Natural killer cell treated with Interleukin-12 subunit alpha and Interleukin-12 subunit beta and Interleukin-15 and Interleukin-18, amount 100 ng/mL, for 72 hours (primary cell): ENCODE measurements at regions not wholly inside any gene's neighbourhood (a gene's known extent, or its start where the extent isn't known, plus 50 kb on each side); places are given as distances from the start of the nearest gene placed in this dataset.
"Not testable (repeated sequence)": the region's sequence is repeated elsewhere in the genome, so short reads cannot be mapped to it uniquely, and the experiment has no call there.

Source experiments
- ATAC-seq, 2 donors: fragments of 150-1000 bp; cut with Tn5 transposase in 1 of 2; sonication (Bioruptor Pico), chemical (Tn5 transposase) in 1 of 2; 2 replicates each; pipeline ENCODE4 v1.10.0; 2021
- DNase-seq: peaks from one replicate; pipeline ENCODE4 v3.0.0; 2022; ENCODE audit warnings: low spot score
- H3K27ac Mint-ChIP-seq, 2 donors: 1 replicate in 1 of 2; 2 replicates in 1 of 2; pipeline ENCODE4 v1.8.0; 2022; ENCODE audit warnings: mixed read lengths in 2 of 2, mild to moderate bottlenecking in 1 of 2, moderate library complexity in 1 of 2
- H3K27me3 Mint-ChIP-seq, 2 donors: 1 replicate in 1 of 2; 2 replicates in 1 of 2; pipeline ENCODE4 v1.8.0; 2022; ENCODE audit warnings: mixed read lengths in 2 of 2
- H3K36me3 Mint-ChIP-seq: one replicate; pipeline ENCODE4 v1.8.0; 2022; ENCODE audit warnings: mixed read lengths
- H3K4me1 Mint-ChIP-seq, 2 donors: 1 replicate in 1 of 2; 2 replicates in 1 of 2; pipeline ENCODE4 v1.8.0; 2022; ENCODE audit warnings: low read depth in 2 of 2, mixed read lengths in 2 of 2, mild to moderate bottlenecking in 1 of 2
- H3K4me3 Mint-ChIP-seq: one replicate; pipeline ENCODE4 v1.8.0; 2022; ENCODE audit warnings: mixed read lengths
- H3K9me3 Mint-ChIP-seq: 2 replicates; pipeline ENCODE4 v1.8.0; 2022; ENCODE audit warnings: mixed read lengths

DNA sequence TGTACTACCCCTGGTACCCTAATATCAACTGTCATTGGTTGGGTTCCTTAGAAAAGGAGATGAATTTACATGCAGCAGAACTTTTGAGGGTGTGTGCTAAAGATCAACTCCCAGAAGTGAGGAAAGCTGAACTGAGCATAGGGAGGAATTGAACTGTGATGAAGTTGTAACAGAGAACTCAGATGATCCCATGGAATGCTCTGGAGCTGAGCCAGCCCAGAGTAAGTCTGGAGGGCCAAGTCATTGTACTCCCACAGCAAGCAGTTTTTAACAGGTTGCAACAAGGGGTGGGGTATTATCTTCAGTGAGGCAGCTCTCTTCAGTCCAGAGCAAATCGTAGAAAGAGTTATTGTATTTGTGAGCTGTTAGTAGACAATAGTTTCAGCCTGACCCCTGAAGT lies 572.3 kb downstream of the PYDC2 start:
- Mint-ChIP-seq H3K4me3 (no peak overlapping the region), H3K4me1 (no peaks in the 10 kb centered on the region), H3K27me3 (no peaks in the 10 kb centered on the region), H3K9me3 (peaks cover 9% of the 10 kb centered on the region), H3K27ac (no peak overlapping the region), H3K36me3 (no peaks in the 10 kb centered on the region)
- ATAC-seq (no peak), DNase-seq (no peak)

DNA sequence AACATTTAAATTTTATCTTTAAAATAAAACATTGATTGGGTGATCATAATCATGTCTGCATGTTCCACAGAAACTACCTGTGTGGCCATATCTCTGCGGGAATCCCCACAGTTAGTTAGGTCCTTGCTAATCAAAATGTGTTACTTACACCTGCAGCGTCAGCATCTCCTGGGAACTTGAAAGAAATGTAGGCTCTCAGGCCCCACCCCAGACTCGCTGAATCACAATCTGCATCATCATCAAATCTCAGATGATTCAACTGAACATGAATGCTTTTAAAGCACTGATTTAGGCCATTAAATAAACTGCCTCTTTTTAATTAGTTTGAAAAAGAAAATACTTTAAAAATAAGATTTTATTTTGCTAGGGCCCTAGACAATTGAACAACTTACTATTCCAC lies 577.8 kb downstream of the PYDC2 start:
- no peak for DNase-seq
- H3K36me3 Mint-ChIP-seq: no peaks in the 10 kb centered on the region
- no peak overlapping the region for H3K4me3 Mint-ChIP-seq
- no peaks in the 10 kb centered on the region for H3K4me1 Mint-ChIP-seq
- H3K27ac Mint-ChIP-seq: no peak overlapping the region
- H3K9me3 Mint-ChIP-seq: peaks cover 15% of the 10 kb centered on the region
- no peaks in the 10 kb centered on the region for H3K27me3 Mint-ChIP-seq
- no peak for ATAC-seq

DNA sequence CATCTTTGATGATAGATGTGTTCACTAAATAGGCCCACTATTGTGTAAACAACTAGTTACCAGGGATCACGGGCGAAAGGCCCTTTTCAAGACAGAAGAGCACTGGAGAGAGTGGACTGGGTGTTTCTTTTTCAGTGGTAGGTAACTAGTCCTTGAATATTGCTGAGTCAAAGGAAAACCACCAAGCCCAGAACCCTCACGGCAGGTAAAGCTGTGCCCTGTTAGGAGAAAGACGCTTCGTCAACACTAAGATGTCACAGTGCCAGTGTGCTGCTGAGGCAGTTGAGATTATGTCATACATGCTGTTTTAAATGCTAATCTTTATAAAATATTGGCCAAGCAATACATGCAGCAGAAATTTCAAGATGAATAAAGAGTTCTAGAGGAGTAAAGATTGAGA lies 578.6 kb downstream of the PYDC2 start:
- DNase-seq: no peak
- Mint-ChIP-seq H3K27ac (no peak overlapping the region), H3K27me3 (no peaks in the 10 kb centered on the region)

DNA sequence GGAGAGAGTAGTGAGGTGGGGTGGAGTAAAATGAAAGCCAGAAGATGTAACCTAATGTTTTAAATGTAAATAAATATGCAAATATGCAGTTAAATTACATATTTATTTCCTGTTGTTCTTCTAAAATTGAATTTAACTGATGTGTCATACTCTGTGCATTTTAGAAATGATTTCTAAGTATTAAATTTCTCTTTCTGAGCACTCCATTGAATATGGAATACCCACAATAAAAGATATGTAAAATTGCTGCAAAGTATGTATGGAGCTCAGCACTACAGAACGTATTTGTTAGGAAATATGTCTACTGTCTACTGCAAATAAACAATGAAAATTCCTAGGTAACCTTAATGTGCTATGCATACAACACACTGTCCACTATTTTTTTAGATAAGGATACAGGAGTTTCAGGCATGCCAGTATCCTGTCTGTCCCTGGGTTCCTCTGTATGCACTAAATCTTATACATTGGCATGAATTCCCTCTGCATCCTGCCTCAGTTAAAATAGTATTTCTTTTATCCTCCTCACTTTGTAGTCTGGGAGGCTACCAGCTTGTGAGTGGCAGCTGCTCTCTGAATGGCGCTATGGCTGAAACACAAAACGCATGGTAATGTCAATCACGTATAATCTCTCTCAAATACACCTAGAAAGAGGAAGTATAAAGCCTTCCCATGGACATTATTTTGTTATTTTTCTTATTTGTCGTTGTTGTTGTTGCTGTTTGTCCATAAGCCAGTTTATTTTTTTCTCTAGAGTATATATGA lies 579.5 kb downstream of the PYDC2 start:
- Mint-ChIP-seq H3K27ac (no peak overlapping the region), H3K27me3 (no peaks in the 10 kb centered on the region)

More for the DNA sequence above, 578.6 kb downstream of the PYDC2 start:
- H3K4me3 Mint-ChIP-seq: no peak overlapping the region
- no peak for ATAC-seq
- peaks cover 15% of the 10 kb centered on the region for H3K9me3 Mint-ChIP-seq
- peaks cover under 1% of the 10 kb centered on the region for H3K36me3 Mint-ChIP-seq
- no peaks in the 10 kb centered on the region for H3K4me1 Mint-ChIP-seq

DNA sequence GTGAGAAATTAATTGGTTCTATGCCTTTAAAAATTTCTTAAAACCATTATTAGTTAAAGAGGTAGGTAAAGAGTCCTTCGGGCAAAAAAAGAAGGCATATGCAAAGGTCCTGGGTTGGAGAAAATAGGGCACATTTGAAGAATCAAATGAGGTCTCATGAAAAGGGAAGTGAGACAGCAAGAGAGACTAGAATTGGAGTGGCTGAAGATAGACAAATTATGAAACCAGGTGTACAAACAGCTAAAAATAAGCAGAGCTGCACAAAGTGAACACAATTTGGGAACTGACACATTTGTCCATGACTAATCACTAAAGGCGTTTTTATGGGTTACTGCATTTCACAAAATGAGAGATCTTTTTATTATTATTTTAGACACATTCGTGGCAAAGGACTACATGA lies 581.2 kb downstream of the PYDC2 start:
- Mint-ChIP-seq H3K27me3 (no peaks in the 10 kb centered on the region), H3K9me3 (peaks cover 18% of the 10 kb centered on the region), H3K27ac (no peak overlapping the region), H3K36me3 (peaks cover 8% of the 10 kb centered on the region), H3K4me3 (no peak overlapping the region), H3K4me1 (no peaks in the 10 kb centered on the region)
- no peak for DNase-seq
- no peak for ATAC-seq

More for the DNA sequence above, 579.5 kb downstream of the PYDC2 start:
- H3K4me3 Mint-ChIP-seq: no peak overlapping the region
- peaks cover 8% of the 10 kb centered on the region for H3K36me3 Mint-ChIP-seq
- no peak for ATAC-seq
- H3K9me3 Mint-ChIP-seq: peaks cover 23% of the 10 kb centered on the region
- no peak for DNase-seq
- no peaks in the 10 kb centered on the region for H3K4me1 Mint-ChIP-seq

DNA sequence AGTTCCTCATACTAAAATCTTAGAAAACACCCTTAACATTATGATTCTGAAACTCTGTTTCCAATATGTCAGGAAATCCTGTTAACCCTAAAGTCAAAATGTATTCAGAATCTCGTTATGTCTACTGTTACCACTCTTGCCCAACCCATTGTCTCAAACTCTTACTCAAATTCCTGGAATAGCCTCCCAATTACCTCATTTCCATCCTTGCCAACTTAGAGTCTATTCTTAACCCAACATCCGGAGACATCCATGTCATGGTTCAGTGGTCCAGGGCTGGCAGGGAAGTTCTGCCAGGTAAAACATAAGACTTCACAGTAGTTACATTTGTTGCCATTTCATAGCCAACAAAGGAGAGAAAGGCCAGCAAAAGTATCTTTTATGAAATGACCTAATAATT lies 593.9 kb downstream of the PYDC2 start:
- Mint-ChIP-seq H3K27ac (no peak overlapping the region), H3K27me3 (no peaks in the 10 kb centered on the region), H3K36me3 (no peaks in the 10 kb centered on the region), H3K4me1 (no peaks in the 10 kb centered on the region), H3K4me3 (no peak overlapping the region), H3K9me3 (peaks cover 17% of the 10 kb centered on the region)
- ATAC-seq (no peak), DNase-seq (no peak)

DNA sequence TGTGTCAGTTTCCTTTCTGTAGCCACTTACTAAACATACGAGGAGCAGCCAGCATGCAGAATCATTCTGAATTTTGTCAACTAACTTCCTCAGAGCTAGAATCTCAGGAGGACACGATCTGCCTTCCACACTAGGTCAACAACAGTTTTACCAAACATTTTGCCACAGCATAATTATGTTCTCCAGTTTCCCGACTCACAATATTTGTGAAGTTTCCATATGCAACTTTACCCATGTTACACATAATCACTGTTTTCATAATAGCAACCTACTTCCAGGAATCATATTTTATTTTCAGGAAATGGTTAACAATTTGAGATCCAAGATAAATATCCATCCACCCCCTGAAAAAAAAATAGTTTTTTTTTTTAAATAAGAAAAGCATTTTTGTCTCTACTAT lies 595.0 kb downstream of the PYDC2 start:
- ATAC-seq: no peak
- Mint-ChIP-seq H3K27ac (no peak overlapping the region), H3K4me1 (no peaks in the 10 kb centered on the region), H3K27me3 (no peaks in the 10 kb centered on the region), H3K36me3 (no peaks in the 10 kb centered on the region), H3K4me3 (no peak overlapping the region), H3K9me3 (peaks cover 20% of the 10 kb centered on the region)
- DNase-seq: no peak

DNA sequence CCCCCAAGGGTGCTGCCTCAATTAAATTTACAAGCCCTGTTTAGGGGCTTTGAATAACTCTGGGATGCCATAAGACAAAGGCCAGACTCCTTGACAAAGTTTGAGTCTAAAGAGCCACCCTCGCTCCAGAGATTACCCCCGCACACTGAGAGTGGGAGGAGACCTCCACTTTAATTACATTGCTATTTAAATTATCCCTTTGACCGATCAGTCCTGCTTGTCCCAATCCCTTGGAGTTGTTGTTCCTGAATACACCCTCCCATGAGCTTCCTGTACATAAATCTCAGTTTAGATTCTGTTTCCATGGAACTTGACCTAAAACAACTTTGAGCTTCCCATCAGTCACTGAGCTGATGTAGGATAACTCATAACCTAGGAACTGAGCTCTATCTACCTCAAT lies 596.3 kb downstream of the PYDC2 start:
- Mint-ChIP-seq H3K9me3 (peaks cover 18% of the 10 kb centered on the region), H3K4me1 (no peaks in the 10 kb centered on the region), H3K27me3 (no peaks in the 10 kb centered on the region), H3K4me3 (no peak overlapping the region), H3K36me3 (no peaks in the 10 kb centered on the region), H3K27ac (no peak overlapping the region)
- DNase-seq: no peak
- no peak for ATAC-seq

DNA sequence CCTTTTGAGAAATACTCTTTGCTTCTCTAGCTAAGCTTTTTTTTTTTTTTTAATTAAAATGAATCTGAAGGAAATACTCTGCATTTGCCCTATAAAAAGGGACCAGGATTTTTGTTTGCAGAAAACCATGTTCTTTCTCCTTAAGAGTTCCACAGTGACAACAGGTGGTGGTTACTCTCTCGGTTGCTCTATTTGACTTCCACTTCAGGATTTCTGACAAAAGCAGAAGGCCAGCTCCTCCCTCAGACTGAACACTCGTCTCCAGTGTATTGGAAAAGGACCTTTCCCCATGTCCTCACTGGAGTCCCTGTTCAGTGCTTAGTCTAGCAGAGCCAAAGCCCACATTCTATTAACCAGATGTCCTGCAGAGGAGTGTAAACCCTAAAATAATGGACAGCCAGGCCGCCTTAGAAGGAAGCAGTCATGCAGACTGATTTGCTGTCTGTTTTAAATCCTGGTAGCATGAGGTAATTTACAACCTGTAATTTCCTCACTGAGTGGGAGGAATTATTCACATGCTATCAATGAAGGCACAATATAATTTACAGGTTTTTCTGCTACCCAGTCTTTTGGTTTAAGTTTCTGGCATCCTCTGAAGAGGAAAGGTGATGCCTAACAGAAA lies 599.3 kb downstream of the PYDC2 start:
- no peak for DNase-seq
- peaks cover 18% of the 10 kb centered on the region for H3K9me3 Mint-ChIP-seq
- no peaks in the 10 kb centered on the region for H3K4me1 Mint-ChIP-seq

DNA sequence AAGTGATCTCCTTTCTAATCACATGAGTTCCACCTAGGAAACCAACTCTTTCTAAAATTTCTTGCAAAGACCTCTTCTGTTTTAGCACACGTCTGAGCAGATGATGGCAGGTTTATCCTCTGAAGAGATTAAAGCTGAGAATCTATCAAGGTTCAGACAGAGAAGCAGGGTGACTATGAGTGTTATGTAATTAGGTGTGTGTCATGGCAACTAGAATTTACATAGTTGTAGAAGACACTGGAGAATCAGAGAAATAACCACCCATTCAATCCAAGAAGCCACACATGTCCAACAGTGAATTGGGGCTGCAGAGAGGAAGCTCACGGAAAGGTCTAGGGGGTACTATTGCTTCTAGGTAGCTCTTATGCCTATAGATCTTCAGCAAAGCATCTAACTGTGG lies 600.5 kb downstream of the PYDC2 start:
- Mint-ChIP-seq H3K27me3 (no peaks in the 10 kb centered on the region), H3K9me3 (peaks cover 13% of the 10 kb centered on the region), H3K36me3 (no peaks in the 10 kb centered on the region), H3K4me1 (no peaks in the 10 kb centered on the region), H3K4me3 (no peak overlapping the region), H3K27ac (no peak overlapping the region)
- DNase-seq: no peak
- no peak for ATAC-seq

More for the DNA sequence above, 599.3 kb downstream of the PYDC2 start:
- no peaks in the 10 kb centered on the region for H3K27me3 Mint-ChIP-seq
- ATAC-seq: no peak
- H3K36me3 Mint-ChIP-seq: no peaks in the 10 kb centered on the region
- H3K4me3 Mint-ChIP-seq: no peak overlapping the region
- no peak overlapping the region for H3K27ac Mint-ChIP-seq

DNA sequence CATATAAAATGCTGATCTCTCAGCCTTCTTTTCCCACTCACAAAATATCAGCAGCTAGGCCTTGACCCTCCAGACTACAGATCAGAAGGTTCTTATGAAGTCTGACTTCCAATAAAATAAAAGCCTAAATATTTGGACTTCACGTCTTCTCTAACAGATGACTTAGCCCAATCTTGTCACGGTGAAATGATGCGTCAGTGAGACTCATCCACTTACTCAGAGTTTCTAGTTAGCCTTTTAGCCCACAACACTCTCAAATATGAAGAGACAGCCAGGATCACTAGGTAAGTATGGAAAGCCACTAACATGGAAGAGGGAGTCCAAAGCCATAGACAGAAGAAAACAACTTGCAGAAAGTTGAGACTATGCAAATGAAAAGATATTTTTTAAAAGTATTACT lies 601.2 kb downstream of the PYDC2 start:
- H3K4me3 Mint-ChIP-seq: no peak overlapping the region
- no peaks in the 10 kb centered on the region for H3K27me3 Mint-ChIP-seq
- H3K4me1 Mint-ChIP-seq: no peaks in the 10 kb centered on the region
- H3K27ac Mint-ChIP-seq: no peak overlapping the region
- peaks cover 13% of the 10 kb centered on the region for H3K9me3 Mint-ChIP-seq
- no peaks in the 10 kb centered on the region for H3K36me3 Mint-ChIP-seq
- ATAC-seq (no peak), DNase-seq (no peak)

DNA sequence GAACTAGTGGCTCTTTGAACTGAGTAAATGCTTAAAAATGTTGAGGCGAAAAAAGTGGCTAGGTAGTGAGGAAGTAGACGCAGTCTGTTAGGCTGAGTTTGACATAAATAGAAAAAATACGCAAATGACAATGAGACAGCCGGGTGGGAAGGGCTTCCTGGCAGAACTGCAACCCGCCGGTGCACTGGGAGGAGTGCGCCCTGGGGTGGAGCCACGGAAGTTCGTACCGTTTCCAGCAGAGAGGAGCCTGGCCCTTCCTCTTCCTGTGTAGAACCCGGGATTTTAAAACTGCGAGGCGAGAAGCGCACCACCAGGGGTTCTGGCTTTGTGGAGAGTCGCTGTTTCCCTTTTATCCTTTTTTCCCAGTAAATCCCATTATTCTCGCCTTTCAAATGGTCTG lies 602.6 kb downstream of the PYDC2 start:
- no peaks in the 10 kb centered on the region for H3K27me3 Mint-ChIP-seq
- no peaks in the 10 kb centered on the region for H3K4me1 Mint-ChIP-seq
- peaks cover 12% of the 10 kb centered on the region for H3K9me3 Mint-ChIP-seq
- ATAC-seq (no peak), DNase-seq (no peak)
- H3K36me3 Mint-ChIP-seq: no peaks in the 10 kb centered on the region
- no peak overlapping the region for H3K27ac Mint-ChIP-seq
- H3K4me3 Mint-ChIP-seq: no peak overlapping the region

DNA sequence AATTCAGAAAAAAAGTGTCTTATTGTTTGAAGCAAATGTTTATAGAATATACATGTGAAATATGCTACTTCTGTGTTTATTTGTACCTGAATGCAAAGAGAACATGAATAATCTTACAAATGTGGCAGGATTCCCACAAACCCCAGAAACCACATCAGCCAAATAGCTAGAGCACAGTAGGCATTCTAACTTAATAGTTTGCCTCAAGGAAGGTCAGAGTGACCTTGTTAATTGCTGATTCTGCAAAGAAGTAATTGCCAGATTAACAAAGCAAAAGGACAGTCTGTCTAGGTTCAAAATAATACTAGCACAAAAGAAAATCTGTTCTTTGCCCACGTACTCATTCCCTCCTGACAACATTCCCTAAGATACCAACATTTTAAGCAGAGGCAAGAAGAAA lies 604.0 kb downstream of the PYDC2 start:
- Mint-ChIP-seq H3K4me3 (no peak overlapping the region), H3K36me3 (no peaks in the 10 kb centered on the region), H3K9me3 (peaks cover 14% of the 10 kb centered on the region), H3K27me3 (no peaks in the 10 kb centered on the region), H3K4me1 (no peaks in the 10 kb centered on the region), H3K27ac (no peak overlapping the region)
- ATAC-seq: no peak
- DNase-seq: no peak

DNA sequence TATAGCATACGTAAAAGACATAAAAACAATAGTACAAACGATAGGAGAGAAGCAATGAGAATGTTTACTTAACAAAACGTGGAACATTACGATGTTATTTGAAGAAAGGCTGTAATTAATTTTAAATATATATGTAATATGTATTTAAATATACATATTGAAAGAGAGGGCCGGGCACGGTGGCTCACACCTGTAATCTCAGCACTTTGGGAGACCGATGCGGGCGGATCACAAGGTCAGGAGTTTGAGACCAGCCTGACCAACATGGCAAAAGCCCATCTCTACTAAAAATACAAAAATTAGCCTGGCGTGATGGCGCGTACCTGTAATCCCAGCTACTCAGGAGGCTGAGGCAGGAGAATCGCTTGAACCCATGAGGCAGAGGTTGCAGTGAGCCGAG lies 605.3 kb downstream of the PYDC2 start:
- DNase-seq, ATAC-seq, H3K27ac Mint-ChIP-seq, H3K27me3 Mint-ChIP-seq, H3K4me3 Mint-ChIP-seq, H3K4me1 Mint-ChIP-seq, H3K36me3 Mint-ChIP-seq: not testable (repeated sequence)
- H3K9me3 Mint-ChIP-seq: peaks cover 15% of the 10 kb centered on the region
